ENCODE measurements at regions not wholly inside any gene's neighbourhood (a gene's known extent, or its start where the extent isn't known, plus 50 kb on each side); places are given as distances from the start of the nearest gene placed in this dataset.

- TF ChIP-seq, protein P1, sequence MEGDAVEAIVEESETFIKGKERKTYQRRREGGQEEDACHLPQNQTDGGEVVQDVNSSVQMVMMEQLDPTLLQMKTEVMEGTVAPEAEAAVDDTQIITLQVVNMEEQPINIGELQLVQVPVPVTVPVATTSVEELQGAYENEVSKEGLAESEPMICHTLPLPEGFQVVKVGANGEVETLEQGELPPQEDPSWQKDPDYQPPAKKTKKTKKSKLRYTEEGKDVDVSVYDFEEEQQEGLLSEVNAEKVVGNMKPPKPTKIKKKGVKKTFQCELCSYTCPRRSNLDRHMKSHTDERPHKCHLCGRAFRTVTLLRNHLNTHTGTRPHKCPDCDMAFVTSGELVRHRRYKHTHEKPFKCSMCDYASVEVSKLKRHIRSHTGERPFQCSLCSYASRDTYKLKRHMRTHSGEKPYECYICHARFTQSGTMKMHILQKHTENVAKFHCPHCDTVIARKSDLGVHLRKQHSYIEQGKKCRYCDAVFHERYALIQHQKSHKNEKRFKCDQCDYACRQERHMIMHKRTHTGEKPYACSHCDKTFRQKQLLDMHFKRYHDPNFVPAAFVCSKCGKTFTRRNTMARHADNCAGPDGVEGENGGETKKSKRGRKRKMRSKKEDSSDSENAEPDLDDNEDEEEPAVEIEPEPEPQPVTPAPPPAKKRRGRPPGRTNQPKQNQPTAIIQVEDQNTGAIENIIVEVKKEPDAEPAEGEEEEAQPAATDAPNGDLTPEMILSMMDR (optimal IDR thresholded peaks at IDR 0.05 in 1 of 3, IDR thresholded peaks at IDR 0.05 in 1 of 3, conservative IDR thresholded peaks at IDR 0.05 in 1 of 3; ENCODE audit: extremely low read depth in 1 of 3, insufficient read depth in 2 of 3, low read length in 3 of 3) = no peak
- no peak for TF ChIP-seq EZH2 (IDR thresholded peaks at IDR 0.05; ENCODE audit: low read length)
Measured at GRCh38 chr11:122358292-122358691, 242.3 kb upstream of the BLID start.
